Stimulated activated CD8-positive, alpha-beta memory T cell treated with anti-CD3 and anti-CD28 coated beads, Interleukin-12 subunit alpha, Interleukin-12 subunit beta, amount 100 ng/mL, for 4 hours (primary cell): ENCODE measurements at regions not wholly inside any gene's neighbourhood (a gene's known extent, or its start where the extent isn't known, plus 50 kb on each side); places are given as distances from the start of the nearest gene placed in this dataset.
"Not testable (repeated sequence)": the region's sequence is repeated elsewhere in the genome, so short reads cannot be mapped to it uniquely, and the experiment has no call there.

Source experiments
- DNase-seq: peaks from one replicate; pipeline ENCODE4 v3.0.0-alpha.2; 2020; ENCODE audit warnings: low read depth

GRCh38 chr17:77290759-77291558, 150.2 kb downstream of the SEC14L1 start:
- not testable (repeated sequence) for DNase-seq

GRCh38 chr17:77291591-77292386, 151.0 kb downstream of the SEC14L1 start:
- DNase-seq = no peak

- DNase-seq = no peak
Observed at GRCh38 chr17:77294761-77295160, 154.0 kb downstream of the SEC14L1 start.

- no peak for DNase-seq
Observed at GRCh38 chr17:77295241-77295853, 154.6 kb downstream of the SEC14L1 start.

GRCh38 chr17:77296769-77297409, 156.1 kb downstream of the SEC14L1 start:
- DNase-seq = no peak

GRCh38 chr17:77297693-77298666, 157.2 kb downstream of the SEC14L1 start:
- DNase-seq = no peak

GRCh38 chr17:77298811-77299210, 158.0 kb downstream of the SEC14L1 start:
- no peak for DNase-seq

- DNase-seq = no peak
Observed at GRCh38 chr17:77299256-77300015, 158.7 kb downstream of the SEC14L1 start.

- no peak for DNase-seq
Observed at GRCh38 chr17:77300016-77300686, 159.4 kb downstream of the SEC14L1 start.

- DNase-seq = no peak
Observed at GRCh38 chr17:77301694-77302266, 161.0 kb downstream of the SEC14L1 start.

- DNase-seq = no peak
Observed at GRCh38 chr17:77302682-77303081, 161.9 kb downstream of the SEC14L1 start.

GRCh38 chr17:77303620-77304019, 162.9 kb downstream of the SEC14L1 start:
- DNase-seq = no peak

GRCh38 chr17:77304051-77304745, 163.4 kb downstream of the SEC14L1 start:
- DNase-seq = no peak

GRCh38 chr17:77304746-77305473, 164.1 kb downstream of the SEC14L1 start:
- DNase-seq = no peak

GRCh38 chr17:77306048-77306789, 165.4 kb downstream of the SEC14L1 start:
- DNase-seq = no peak

GRCh38 chr17:77306790-77307478, 166.2 kb downstream of the SEC14L1 start:
- no peak for DNase-seq
